Ovary (tissue), 7 donors: ENCODE measurements at regions not wholly inside any gene's neighbourhood (a gene's known extent, or its start where the extent isn't known, plus 50 kb on each side); places are given as distances from the start of the nearest gene placed in this dataset.

ENCODE experiments used
- DNase-seq, 5 donors: peaks; one replicate each; pipeline ENCODE4 v3.0.0-alpha.2; 2019 to 2020
- H3K27ac ChIP-seq, 2 donors: fragments of 200-600 bp; one replicate each; pipeline versions ENCODE4 v1.5.1 to v1.8.0; 2019 to 2022
- H3K27me3 ChIP-seq: fragments of 200-600 bp; one replicate; pipeline ENCODE4 v1.8.0; 2022
- H3K36me3 ChIP-seq: fragments of 200-600 bp; sonication (generic); one replicate; pipeline ENCODE4 v1.5.1; 2019
- H3K4me1 ChIP-seq: one replicate; pipeline ENCODE4 v1.8.1; 2013; ENCODE audit warnings: mild to moderate bottlenecking, moderate library complexity; ENCODE audit not compliant: insufficient read depth
- H3K4me3 ChIP-seq: fragments of 200-600 bp; sonication (generic); one replicate; pipeline ENCODE4 v1.5.1; 2017
- H3K9me3 ChIP-seq, 2 donors: fragments of 200-600 bp in 1 of 2; sonication (generic) in 1 of 2; one replicate each; pipeline versions ENCODE4 v1.5.1 to v1.8.1; 2013 to 2019; ENCODE audit warnings: mild to moderate bottlenecking in 1 of 2, moderate library complexity in 1 of 2
- CTCF ChIP-seq, 3 donors: fragments of 450-650 bp in 2 of 3; fragments of 200-600 bp in 1 of 3; IDR thresholded peaks; one replicate each; pipeline versions ENCODE4 v1.5.1 to v1.8.0; 2016 to 2022; ENCODE audit warnings: antibody characterized with exemption in 3 of 3, mild to moderate bottlenecking in 1 of 3
- EP300 ChIP-seq: sonication (generic); formaldehyde crosslinking; IDR thresholded peaks from one replicate; pipeline ENCODE4 v1.6.1; 2017; ENCODE audit warnings: antibody characterized with exemption
- POLR2A ChIP-seq: fragments of 450-650 bp; IDR thresholded peaks from one replicate; pipeline ENCODE4 v1.6.1; 2017; ENCODE audit warnings: antibody characterized with exemption, mild to moderate bottlenecking, moderate library complexity
- WGBS, 3 donors: extraction: QIAGEN DNeasy Blood & Tissue Kit in 1 of 3; methylation state at CpG; one replicate each; pipeline versions ENCODE4 v1.1.5 to v1.1.7; 2013 to 2017; 5-methylcytosine and 5-hydroxymethylcytosine counted together
- intact Hi-C, 4 donors: fragments of 100-400 bp; cut with DNase I; formaldehyde crosslinking; loops; one replicate each; pipeline versions ENCODE4 v1.11.0 to v1.15.1; 2022 to 2023
- donor health status: DM: no; HTN: no; CAD: no; lungs with moderate emphysema.
- donor health status: DM: no; HTN: no; CAD: no.
- donor health status: Bipolar disorder and iron deficiency.
- donor health status: DM: no; HTN: no; CAD: no.
- donor health status: DM: yes; HTN: yes; CAD: no.

GRCh38 chr14:27078191-27078590 lies 480.4 kb upstream of the NOVA1 start:
- no peak for DNase-seq
- no peak overlapping the region for H3K27ac ChIP-seq
- no peak for TF ChIP-seq POLR2A
- TF ChIP-seq EP300 = no peak
- no peak for TF ChIP-seq CTCF (IDR thresholded peaks at IDR 0.05)
- intact Hi-C loops = loop anchor here in 1 of 4 donors (10.0 kb wide), 1 partner anchor 323 kb away; no protein-coding TSS in a partner anchor
- H3K27me3 ChIP-seq = no peaks in the 10 kb centered on the region
- H3K4me3 ChIP-seq = no peak overlapping the region
- 63 to 71% (median 69%) methylated on average over 4 of the region's 4 CpGs for WGBS, 3 donors
- H3K9me3 ChIP-seq = no peaks in the 10 kb centered on the region
- H3K36me3 ChIP-seq = no peaks in the 10 kb centered on the region
- no peaks in the 10 kb centered on the region for H3K4me1 ChIP-seq

- WGBS, 3 donors = 96 to 100% (median 97%) methylated on average over 1 of the region's 1 CpG
- no peak for TF ChIP-seq POLR2A
- no peak for TF ChIP-seq EP300
- TF ChIP-seq CTCF (IDR thresholded peaks at IDR 0.05) = no peak
- Histone ChIP-seq H3K36me3 (no peaks in the 10 kb centered on the region), H3K27me3 (no peaks in the 10 kb centered on the region), H3K4me1 (no peaks in the 10 kb centered on the region), H3K9me3 (no peaks in the 10 kb centered on the region), H3K4me3 (no peak overlapping the region), H3K27ac (no peak overlapping the region)
- no peak for DNase-seq
- intact Hi-C loops = loop anchor here in 1 of 4 donors (10.0 kb wide), 1 partner anchor 325 kb away; no protein-coding TSS in a partner anchor
Observed at GRCh38 chr14:27079716-27080115, 481.9 kb upstream of the NOVA1 start.

- Histone ChIP-seq H3K27me3 (no peaks in the 10 kb centered on the region), H3K36me3 (no peaks in the 10 kb centered on the region), H3K4me1 (peaks cover 2% of the 10 kb centered on the region), H3K27ac (no peak overlapping the region), H3K4me3 (no peak overlapping the region), H3K9me3 (no peaks in the 10 kb centered on the region)
- WGBS, 3 donors = 2 to 12% (median 3%) methylated on average over 3 of the region's 3 CpGs
- DNase-seq = peak in 1 of 5 donors; percentile 26
- intact Hi-C loops = no loop called here
- TF ChIP-seq POLR2A (no peak), CTCF (IDR thresholded peaks at IDR 0.05) (no peak), EP300 (no peak)
Observed at GRCh38 chr14:27085500-27085899, 487.7 kb upstream of the NOVA1 start.

GRCh38 chr14:27090716-27091115 lies 492.9 kb upstream of the NOVA1 start:
- H3K9me3 ChIP-seq = no peaks in the 10 kb centered on the region
- 58 to 74% (median 62%) methylated on average over 3 of the region's 3 CpGs for WGBS, 3 donors
- H3K27ac ChIP-seq = no peak overlapping the region
- TF ChIP-seq CTCF (IDR thresholded peaks at IDR 0.05) (no peak), EP300 (no peak), POLR2A (no peak)
- no peak overlapping the region for H3K4me3 ChIP-seq
- H3K27me3 ChIP-seq = no peaks in the 10 kb centered on the region
- intact Hi-C loops = no loop called here
- H3K36me3 ChIP-seq = no peaks in the 10 kb centered on the region
- H3K4me1 ChIP-seq = no peaks in the 10 kb centered on the region
- DNase-seq = no peak
